ENCODE measurements at regions not wholly inside any gene's neighbourhood (a gene's known extent, or its start where the extent isn't known, plus 50 kb on each side); places are given as distances from the start of the nearest gene placed in this dataset.

- TF ChIP-seq HNF4G (IDR thresholded peaks at IDR 0.05) (peak; percentile 52), FOXA2 (IDR thresholded peaks at IDR 0.05) (no peak), HNF4A (conservative IDR thresholded peaks at IDR 0.05) (peak in 1 of 2 donors; percentile 76), EGR1 (IDR thresholded peaks at IDR 0.05; ENCODE audit: low read depth in 2 of 2) (no peak), GABPA (IDR thresholded peaks at IDR 0.05 in 1 of 2, conservative IDR thresholded peaks at IDR 0.05 in 1 of 2) (no peak), CTCF (IDR thresholded peaks at IDR 0.05; ENCODE audit: low read depth, low read length, missing input control) (peak; percentile 39), SP1 (IDR thresholded peaks at IDR 0.05) (no peak), FOXA1 (IDR thresholded peaks at IDR 0.05) (no peak), YY1 (IDR thresholded peaks at IDR 0.05) (no peak), ATF3 (IDR thresholded peaks at IDR 0.05) (no peak), RXRA (IDR thresholded peaks at IDR 0.05) (no peak), REST (IDR thresholded peaks at IDR 0.05) (no peak), TAF1 (conservative IDR thresholded peaks at IDR 0.05) (no peak), RAD21 (IDR thresholded peaks at IDR 0.05) (peak; percentile 35 to 98), ZBTB33 (IDR thresholded peaks at IDR 0.05) (no peak), NR2F2 (IDR thresholded peaks at IDR 0.05) (no peak)
Measured at GRCh38 chr3:102235679-102236078, 199.1 kb upstream of the ZPLD1 start.

GRCh38 chr3:102237181-102237580, 197.6 kb upstream of the ZPLD1 start:
- WGBS = 91% methylated on average over 3 of the region's 3 CpGs
- Histone ChIP-seq H3K27ac (ENCODE audit: low read depth in 1 of 2, low read length in 2 of 2) (no peak overlapping the region), H3K27me3 (ENCODE audit: control insufficient read depth in 4 of 4, insufficient read depth in 4 of 4, low read length in 3 of 4) (no peaks in the 10 kb centered on the region), H3K36me3 (ENCODE audit: control insufficient read depth in 4 of 4, insufficient read depth in 3 of 4, low read depth in 1 of 4, low read length in 3 of 4) (no peaks in the 10 kb centered on the region), H3K4me3 (ENCODE audit: low read depth in 1 of 3, low read length in 3 of 3) (no peak overlapping the region), H3K9ac (ENCODE audit: low read depth in 1 of 2, low read length in 2 of 2) (no peak overlapping the region), H3K9me3 (ENCODE audit: control insufficient read depth in 4 of 4, low read length in 3 of 4) (no peaks in the 10 kb centered on the region), H3K4me1 (ENCODE audit: control insufficient read depth in 4 of 4, insufficient read depth in 4 of 4, low read length in 3 of 4) (peaks cover 0 to 2% (median 0%) of the 10 kb centered on the region in 4 donors)
- DNase-seq (ENCODE audit: low spot score) = no peak
- TF ChIP-seq REST (IDR thresholded peaks at IDR 0.05) = no peak
- TF ChIP-seq TAF1 (conservative IDR thresholded peaks at IDR 0.05) = no peak
- TF ChIP-seq NR2F2 (IDR thresholded peaks at IDR 0.05) = no peak
- no peak for TF ChIP-seq ZBTB33 (IDR thresholded peaks at IDR 0.05)
- TF ChIP-seq GABPA (IDR thresholded peaks at IDR 0.05 in 1 of 2, conservative IDR thresholded peaks at IDR 0.05 in 1 of 2) = no peak
- TF ChIP-seq JUND (IDR thresholded peaks at IDR 0.05) = no peak
- no peak for TF ChIP-seq FOXA1 (IDR thresholded peaks at IDR 0.05)
- TF ChIP-seq EGR1 (IDR thresholded peaks at IDR 0.05; ENCODE audit: low read depth in 2 of 2) = no peak
- no peak for TF ChIP-seq ATF3 (IDR thresholded peaks at IDR 0.05)
- TF ChIP-seq RXRA (IDR thresholded peaks at IDR 0.05) = no peak
- no peak for TF ChIP-seq RAD21 (IDR thresholded peaks at IDR 0.05)
- TF ChIP-seq HNF4G (IDR thresholded peaks at IDR 0.05) = no peak
- no peak for TF ChIP-seq FOXA2 (IDR thresholded peaks at IDR 0.05)
- no peak for TF ChIP-seq YY1 (IDR thresholded peaks at IDR 0.05)
- no peak for TF ChIP-seq HNF4A (conservative IDR thresholded peaks at IDR 0.05)

More at GRCh38 chr3:102235679-102236078, 199.1 kb upstream of the ZPLD1 start:
- DNase-seq (ENCODE audit: low spot score) = no peak
- Histone ChIP-seq H3K9ac (ENCODE audit: low read depth in 1 of 2, low read length in 2 of 2) (no peak overlapping the region), H3K4me1 (ENCODE audit: control insufficient read depth in 4 of 4, insufficient read depth in 4 of 4, low read length in 3 of 4) (peaks cover 0 to 2% (median 0%) of the 10 kb centered on the region in 4 donors), H3K27ac (ENCODE audit: low read depth in 1 of 2, low read length in 2 of 2) (no peak overlapping the region), H3K9me3 (ENCODE audit: control insufficient read depth in 4 of 4, low read length in 3 of 4) (no peaks in the 10 kb centered on the region), H3K4me3 (ENCODE audit: low read depth in 1 of 3, low read length in 3 of 3) (no peak overlapping the region), H3K27me3 (ENCODE audit: control insufficient read depth in 4 of 4, insufficient read depth in 4 of 4, low read length in 3 of 4) (no peaks in the 10 kb centered on the region), H3K36me3 (ENCODE audit: control insufficient read depth in 4 of 4, insufficient read depth in 3 of 4, low read depth in 1 of 4, low read length in 3 of 4) (no peaks in the 10 kb centered on the region)
- WGBS = 67% methylated on average over 5 of the region's 5 CpGs
